ENCODE measurements at regions not wholly inside any gene's neighbourhood (a gene's known extent, or its start where the extent isn't known, plus 50 kb on each side); places are given as distances from the start of the nearest gene placed in this dataset.

DNA sequence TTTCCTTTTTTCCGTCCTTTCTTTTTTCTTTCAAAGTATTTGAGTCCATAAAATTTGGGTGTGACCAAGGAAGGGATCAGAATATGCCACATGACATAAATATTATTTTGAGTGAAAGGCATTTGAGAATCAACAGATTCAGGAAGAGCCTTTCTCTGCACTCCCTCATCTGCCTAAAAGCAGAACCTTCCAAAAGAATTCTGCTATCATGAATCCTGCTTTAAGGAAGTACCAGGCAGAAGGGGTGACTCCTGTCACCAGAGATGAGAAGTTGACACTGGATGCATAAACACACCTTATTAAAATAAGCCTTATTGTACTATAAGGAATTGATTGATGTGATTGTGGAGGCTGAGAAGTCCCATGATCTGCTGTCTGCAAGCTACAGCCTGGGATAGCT is 196.7 kb downstream of the SREK1 start:
- Histone ChIP-seq H3K9me3 (no peaks in the 10 kb centered on the region), H3K36me3 (ENCODE audit: insufficient read depth in 1 of 2, low read depth in 1 of 2) (no peaks in the 10 kb centered on the region), H3K27me3 (ENCODE audit: insufficient read depth in 3 of 3, low read length in 2 of 3) (no peaks in the 10 kb centered on the region), H3K4me3 (no peak overlapping the region), H3K27ac (no peak overlapping the region), H3K4me1 (no peaks in the 10 kb centered on the region)
- 67 to 91% (median 81%) methylated on average over 1 of the region's 1 CpG for WGBS, 3 donors
- ATAC-seq (no peak), DNase-seq (no peak)
- TF ChIP-seq, protein P1, sequence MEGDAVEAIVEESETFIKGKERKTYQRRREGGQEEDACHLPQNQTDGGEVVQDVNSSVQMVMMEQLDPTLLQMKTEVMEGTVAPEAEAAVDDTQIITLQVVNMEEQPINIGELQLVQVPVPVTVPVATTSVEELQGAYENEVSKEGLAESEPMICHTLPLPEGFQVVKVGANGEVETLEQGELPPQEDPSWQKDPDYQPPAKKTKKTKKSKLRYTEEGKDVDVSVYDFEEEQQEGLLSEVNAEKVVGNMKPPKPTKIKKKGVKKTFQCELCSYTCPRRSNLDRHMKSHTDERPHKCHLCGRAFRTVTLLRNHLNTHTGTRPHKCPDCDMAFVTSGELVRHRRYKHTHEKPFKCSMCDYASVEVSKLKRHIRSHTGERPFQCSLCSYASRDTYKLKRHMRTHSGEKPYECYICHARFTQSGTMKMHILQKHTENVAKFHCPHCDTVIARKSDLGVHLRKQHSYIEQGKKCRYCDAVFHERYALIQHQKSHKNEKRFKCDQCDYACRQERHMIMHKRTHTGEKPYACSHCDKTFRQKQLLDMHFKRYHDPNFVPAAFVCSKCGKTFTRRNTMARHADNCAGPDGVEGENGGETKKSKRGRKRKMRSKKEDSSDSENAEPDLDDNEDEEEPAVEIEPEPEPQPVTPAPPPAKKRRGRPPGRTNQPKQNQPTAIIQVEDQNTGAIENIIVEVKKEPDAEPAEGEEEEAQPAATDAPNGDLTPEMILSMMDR (IDR thresholded peaks at IDR 0.05), result no peak
- intact Hi-C loops (cut with DNase I), result no loop called here

DNA sequence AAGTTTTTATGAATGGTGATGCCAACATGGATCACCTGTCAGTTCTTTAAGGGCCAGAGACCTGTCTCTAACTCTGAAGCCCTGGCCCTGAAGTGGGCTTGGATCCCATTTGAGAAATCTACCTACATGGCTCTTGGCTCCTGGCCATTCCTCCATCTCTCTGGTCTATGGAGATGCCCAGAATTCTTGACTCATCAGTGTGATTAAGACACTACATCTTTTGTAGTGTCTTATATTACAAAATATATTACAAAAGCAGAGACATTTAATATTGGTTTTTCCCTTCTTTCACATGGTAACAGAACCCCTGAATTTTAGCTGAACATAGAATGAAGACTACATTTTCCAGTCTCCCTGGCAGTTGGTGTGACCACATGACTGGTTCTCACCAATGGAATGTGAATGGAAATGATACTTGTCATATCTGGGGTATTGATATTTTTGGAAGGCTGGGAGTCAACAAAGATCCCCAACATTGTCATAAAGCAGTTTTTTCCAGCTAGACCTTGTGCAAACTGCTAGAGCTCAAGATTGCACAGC is 198.3 kb downstream of the SREK1 start:
- intact Hi-C loops (cut with DNase I), result no loop called here
- Histone ChIP-seq H3K4me3 (no peak overlapping the region), H3K9me3 (no peaks in the 10 kb centered on the region), H3K27ac (no peak overlapping the region), H3K27me3 (ENCODE audit: insufficient read depth in 3 of 3, low read length in 2 of 3) (no peaks in the 10 kb centered on the region), H3K36me3 (ENCODE audit: insufficient read depth in 1 of 2, low read depth in 1 of 2) (no peaks in the 10 kb centered on the region), H3K4me1 (no peaks in the 10 kb centered on the region)
- DNase-seq (no peak), ATAC-seq (no peak)
- TF ChIP-seq, protein P1 (IDR thresholded peaks at IDR 0.05), result no peak

DNA sequence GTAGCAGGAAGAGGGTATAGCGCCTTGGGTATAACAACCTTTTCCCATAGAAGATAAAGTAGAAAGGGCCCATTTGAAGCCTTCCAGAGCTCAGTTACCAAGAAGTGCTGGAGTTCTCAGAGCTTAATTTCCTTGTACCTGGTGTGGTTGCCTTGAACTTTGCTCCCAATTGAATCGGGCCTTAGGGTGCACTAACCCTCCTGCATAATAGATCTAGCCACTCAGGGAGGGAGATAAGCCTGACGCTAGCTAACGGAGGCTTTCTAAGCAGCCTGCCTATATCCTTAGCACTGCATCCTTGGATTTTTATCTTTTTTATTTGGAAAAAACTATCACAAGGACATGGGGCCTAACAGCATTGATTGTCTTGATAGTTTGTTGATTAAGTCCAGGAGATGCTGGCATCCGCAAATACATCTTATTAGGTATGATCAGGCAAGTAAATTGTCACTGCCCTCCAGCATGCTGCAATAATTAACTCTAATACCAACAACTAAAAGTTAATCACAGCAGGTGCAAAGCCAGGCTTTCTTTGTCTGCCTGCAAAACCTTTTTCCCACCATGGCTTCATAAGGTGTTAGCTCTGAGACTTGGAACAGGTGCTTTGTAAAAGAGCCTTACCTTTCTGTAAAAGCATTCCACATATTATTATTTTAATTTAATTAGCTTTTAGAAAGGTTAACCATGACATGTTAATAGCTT is 199.4 kb downstream of the SREK1 start:
- DNase-seq (no peak), ATAC-seq (no peak)
- Histone ChIP-seq H3K4me3 (no peak overlapping the region), H3K27me3 (ENCODE audit: insufficient read depth in 3 of 3, low read length in 2 of 3) (no peaks in the 10 kb centered on the region), H3K9me3 (no peaks in the 10 kb centered on the region), H3K27ac (no peak overlapping the region), H3K36me3 (ENCODE audit: insufficient read depth in 1 of 2, low read depth in 1 of 2) (no peaks in the 10 kb centered on the region), H3K4me1 (no peaks in the 10 kb centered on the region)
- 89 to 93% (median 93%) methylated on average over 5 of the region's 5 CpGs for WGBS, 3 donors
- TF ChIP-seq, protein P1 (IDR thresholded peaks at IDR 0.05), result no peak
- intact Hi-C loops (cut with DNase I), result no loop called here

DNA sequence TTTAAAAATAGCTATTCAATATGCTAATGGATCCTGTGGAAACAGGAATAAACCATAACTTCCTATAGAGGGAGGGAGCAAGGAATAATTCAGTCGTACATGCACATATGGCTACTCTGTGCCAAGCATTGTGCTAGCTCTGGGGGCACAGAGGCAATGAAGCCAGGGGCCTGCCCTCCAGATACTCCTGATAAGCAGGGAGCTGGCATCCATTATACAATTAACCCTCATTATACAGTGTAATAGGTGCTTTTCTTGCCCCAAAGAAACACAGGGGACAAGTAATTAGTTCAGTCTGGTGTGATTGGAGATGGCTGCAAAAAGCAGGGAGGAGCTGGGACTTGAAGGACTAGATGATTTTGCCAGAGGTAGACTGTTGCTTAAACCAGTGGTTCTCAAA is 200.4 kb downstream of the SREK1 start:
- no peak overlapping the region for H3K4me3 ChIP-seq
- ATAC-seq (no peak), DNase-seq (no peak)
- H3K9me3 ChIP-seq, result no peaks in the 10 kb centered on the region
- H3K27ac ChIP-seq, result no peak overlapping the region
- intact Hi-C loops (cut with DNase I), result no loop called here
- TF ChIP-seq, protein P1 (IDR thresholded peaks at IDR 0.05), result no peak
- H3K36me3 ChIP-seq (ENCODE audit: insufficient read depth in 1 of 2, low read depth in 1 of 2), result no peaks in the 10 kb centered on the region
- H3K27me3 ChIP-seq (ENCODE audit: insufficient read depth in 3 of 3, low read length in 2 of 3), result no peaks in the 10 kb centered on the region
- WGBS, 3 donors, result 56 to 71% (median 68%) methylated on average over 1 of the region's 1 CpG
- no peaks in the 10 kb centered on the region for H3K4me1 ChIP-seq

DNA sequence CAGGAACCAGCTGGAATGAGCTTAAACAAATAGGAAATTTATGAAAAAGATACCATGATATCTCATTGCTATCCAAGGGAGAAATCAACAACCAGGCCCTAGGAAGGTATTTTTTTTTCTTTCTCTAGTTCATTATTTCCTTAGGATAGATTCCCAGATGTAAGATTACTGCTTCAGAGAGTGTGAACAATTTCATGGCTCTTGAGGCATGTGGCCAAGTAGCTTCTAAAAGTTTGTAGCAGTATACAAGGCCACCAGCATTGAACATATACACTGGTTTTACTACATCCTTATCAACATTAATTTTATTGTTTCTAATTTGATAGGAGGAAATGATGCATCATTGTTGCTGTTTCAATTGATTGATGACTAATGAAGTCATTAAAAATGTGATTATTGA is 201.2 kb downstream of the SREK1 start:
- TF ChIP-seq, protein P1 (IDR thresholded peaks at IDR 0.05), result no peak
- no peak overlapping the region for H3K4me3 ChIP-seq
- ATAC-seq (no peak), DNase-seq (no peak)
- no peaks in the 10 kb centered on the region for H3K27me3 ChIP-seq (ENCODE audit: insufficient read depth in 3 of 3, low read length in 2 of 3)
- intact Hi-C loops (cut with DNase I), result no loop called here
- no peaks in the 10 kb centered on the region for H3K9me3 ChIP-seq
- no peaks in the 10 kb centered on the region for H3K36me3 ChIP-seq (ENCODE audit: insufficient read depth in 1 of 2, low read depth in 1 of 2)
- H3K4me1 ChIP-seq, result no peaks in the 10 kb centered on the region
- no peak overlapping the region for H3K27ac ChIP-seq
